ENCODE measurements at regions not wholly inside any gene's neighbourhood (a gene's known extent, or its start where the extent isn't known, plus 50 kb on each side); places are given as distances from the start of the nearest gene placed in this dataset.

GRCh38 chrX:6906608-6907007, 240.9 kb upstream of the STS start:
- no peak for DNase-seq

GRCh38 chrX:6904156-6904555, 243.4 kb upstream of the STS start:
- DNase-seq: no peak

GRCh38 chrX:6898371-6898770, 249.1 kb upstream of the STS start:
- DNase-seq: no peak

- DNase-seq: no peak
Measured at GRCh38 chrX:6891404-6891803, 256.1 kb upstream of the STS start.

GRCh38 chrX:6890544-6891261, 256.8 kb upstream of the STS start:
- no peak for DNase-seq

GRCh38 chrX:6885909-6886308, 261.6 kb upstream of the STS start:
- DNase-seq: no peak

- no peak for DNase-seq
Measured at GRCh38 chrX:6885396-6885795, 262.1 kb upstream of the STS start.

- no peak for DNase-seq
Measured at GRCh38 chrX:6861456-6861855, 286.1 kb upstream of the STS start.

- DNase-seq: no peak
Measured at GRCh38 chrX:6857749-6858148, 289.8 kb upstream of the STS start.

GRCh38 chrX:6856471-6856870, 291.0 kb upstream of the STS start:
- DNase-seq: no peak

- DNase-seq: no peak
Measured at GRCh38 chrX:6852869-6853268, 294.6 kb upstream of the STS start.

- DNase-seq: no peak
Measured at GRCh38 chrX:6852121-6852520, 295.4 kb upstream of the STS start.

GRCh38 chrX:6851140-6851539, 296.4 kb upstream of the STS start:
- no peak for DNase-seq

- no peak for DNase-seq
Measured at GRCh38 chrX:6849716-6850414, 297.6 kb upstream of the STS start.

GRCh38 chrX:6832619-6833018, 297.7 kb upstream of the VCX3A start:
- DNase-seq: no peak

GRCh38 chrX:6826856-6827255, 291.9 kb upstream of the VCX3A start:
- DNase-seq: no peak

GRCh38 chrX:6821730-6822129, 286.8 kb upstream of the VCX3A start:
- no peak for DNase-seq

- DNase-seq: no peak
Measured at GRCh38 chrX:6813836-6814370, 279.0 kb upstream of the VCX3A start.

GRCh38 chrX:6812087-6812486, 277.2 kb upstream of the VCX3A start:
- DNase-seq: no peak

- no peak for DNase-seq
Measured at GRCh38 chrX:6810776-6811175, 275.9 kb upstream of the VCX3A start.

GRCh38 chrX:6803607-6804006, 268.7 kb upstream of the VCX3A start:
- DNase-seq: no peak

GRCh38 chrX:6793000-6793399, 258.1 kb upstream of the VCX3A start:
- no peak for DNase-seq

GRCh38 chrX:6783912-6784311, 249.0 kb upstream of the VCX3A start:
- DNase-seq: no peak

- no peak for DNase-seq
Measured at GRCh38 chrX:6782831-6783230, 247.9 kb upstream of the VCX3A start.
